GM10266 (cell line): ENCODE measurements at regions not wholly inside any gene's neighbourhood (a gene's known extent, or its start where the extent isn't known, plus 50 kb on each side); places are given as distances from the start of the nearest gene placed in this dataset.

Experiments used
- DNase-seq: peaks from one replicate; pipeline ENCODE4 v3.0.0; 2012; ENCODE audit errors: extremely low spot score
- CTCF ChIP-seq: IDR thresholded peaks from 2 replicates; pipeline ENCODE4 v1.5.1; 2012; ENCODE audit warnings: mild to moderate bottlenecking, low read depth; ENCODE audit not compliant: control insufficient read depth, insufficient read depth; ENCODE audit errors: missing control alignments

GRCh38 chrX:22325096-22325495, 52.4 kb downstream of the CBLL2 start:
- TF ChIP-seq CTCF, result no peak
- no peak for DNase-seq

GRCh38 chrX:22329783-22330182, 57.1 kb downstream of the CBLL2 start:
- no peak for TF ChIP-seq CTCF
- DNase-seq, result no peak

GRCh38 chrX:22338740-22339139, 66.0 kb downstream of the CBLL2 start:
- DNase-seq, result no peak

GRCh38 chrX:22339459-22339858, 66.7 kb downstream of the CBLL2 start:
- TF ChIP-seq CTCF, result no peak
- DNase-seq, result no peak

More at GRCh38 chrX:22338740-22339139, 66.0 kb downstream of the CBLL2 start:
- TF ChIP-seq CTCF, result no peak

- no peak for TF ChIP-seq CTCF
- no peak for DNase-seq
These were observed 67.4 kb downstream of the CBLL2 start for GRCh38 chrX:22340022-22340616.

GRCh38 chrX:22343192-22343591, 70.5 kb downstream of the CBLL2 start:
- DNase-seq, result no peak
- TF ChIP-seq CTCF, result no peak

- TF ChIP-seq CTCF, result no peak
- no peak for DNase-seq
These were observed 73.2 kb downstream of the CBLL2 start for GRCh38 chrX:22345884-22346283.
